H1 (cell line): ENCODE measurements at regions not wholly inside any gene's neighbourhood (a gene's known extent, or its start where the extent isn't known, plus 50 kb on each side); places are given as distances from the start of the nearest gene placed in this dataset.

Experiments used
- CTCF ChIA-PET: fragments of 300-600 bp; sonication (Branson Sonifier 250); formaldehyde crosslinking; loops from one replicate; lab custom pipeline; 2021; ENCODE audit not compliant: partially characterized antibody; lab: Charles Lee
- POLR2A ChIA-PET: fragments of 300-600 bp; sonication (Branson Sonifier 250); formaldehyde crosslinking; loops from one replicate; lab custom pipeline; 2021; ENCODE audit warnings: inconsistent platforms; ENCODE audit not compliant: partially characterized antibody; lab: Charles Lee
- DNase-seq, 2 experiments: peaks; one replicate each; pipeline versions ENCODE4 v3.0.0 to v3.0.0-alpha.2; 2010 to 2022; ENCODE audit warnings: low spot score in 2 of 2, low read depth in 1 of 2, mixed read lengths in 1 of 2
- FAIRE-seq: peaks from 2 replicates; lab custom pipeline; 2011; peaks lifted over from hg19 to GRCh38; lab: Jason Lieb, UNC
- H2AFZ ChIP-seq: 2 replicates; pipeline ENCODE4 v1.8.1; 2012; ENCODE audit warnings: low read length, inconsistent platforms
- H2AK5ac ChIP-seq: 2 replicates; pipeline ENCODE4 v1.6.1; 2013; ENCODE audit warnings: low read depth, low read length
- H2BK120ac ChIP-seq: replicated peaks from 2 replicates; pipeline ENCODE3; 2013; ENCODE audit warnings: low read depth, low read length, inconsistent platforms
- H2BK12ac ChIP-seq: 2 replicates; pipeline ENCODE4 v1.6.1; 2013; ENCODE audit warnings: low read depth, low read length
- H2BK15ac ChIP-seq: 2 replicates; pipeline ENCODE4 v1.6.1; 2013; ENCODE audit warnings: low read length
- H2BK20ac ChIP-seq: 2 replicates; pipeline ENCODE4 v1.6.1; 2013; ENCODE audit warnings: low read length
- H2BK5ac ChIP-seq: 2 replicates; pipeline ENCODE4 v1.6.1; 2013; ENCODE audit warnings: low read depth, low read length
- H3K14ac ChIP-seq: 2 replicates; pipeline ENCODE4 v1.6.1; 2013; ENCODE audit warnings: inconsistent platforms; ENCODE audit not compliant: insufficient read length
- H3K18ac ChIP-seq: 2 replicates; pipeline ENCODE4 v1.6.1; 2013; ENCODE audit warnings: low read length; ENCODE audit errors: extremely low read depth
- H3K23ac ChIP-seq: 2 replicates; pipeline ENCODE4 v1.6.1; 2013; ENCODE audit warnings: inconsistent platforms; ENCODE audit not compliant: insufficient read length
- H3K23me2 ChIP-seq: 2 replicates; pipeline ENCODE4 v1.6.1; 2013; ENCODE audit warnings: low read depth, low read length
- H3K27ac ChIP-seq: 2 replicates; pipeline ENCODE4 v1.6.1; 2011; ENCODE audit warnings: low read depth, low read length, inconsistent platforms
- H3K27me3 ChIP-seq, 4 experiments: replicated peaks in 1 of 4; 1 replicate in 1 of 4; 2 replicates in 3 of 4; pipeline versions ENCODE4 v1.6.1 to v1.8.1; 2011 to 2013; ENCODE audit warnings: low read length in 3 of 4, mild to moderate bottlenecking in 3 of 4, inconsistent platforms in 2 of 4, mixed read lengths in 2 of 4, moderate library complexity in 1 of 4; ENCODE audit not compliant: control insufficient read depth in 3 of 4, insufficient read depth in 3 of 4; ENCODE audit errors: extremely low read depth in 1 of 4
- H3K36me3 ChIP-seq, 4 experiments: 2 replicates each; pipeline versions ENCODE4 v1.6.1 to v1.8.1; 2011 to 2013; ENCODE audit warnings: mild to moderate bottlenecking in 4 of 4, low read length in 3 of 4, moderate library complexity in 2 of 4, control low read depth in 1 of 4, inconsistent platforms in 1 of 4; ENCODE audit not compliant: insufficient read depth in 4 of 4, control insufficient read depth in 2 of 4
- H3K4ac ChIP-seq: replicated peaks from 2 replicates; pipeline ENCODE3; 2013; ENCODE audit warnings: low read length, low read depth, mixed read lengths, inconsistent platforms; ENCODE audit not compliant: insufficient read length
- H3K4me1 ChIP-seq, 4 experiments: replicated peaks in 1 of 4; 1 replicate in 1 of 4; 2 replicates in 3 of 4; pipeline versions ENCODE4 v1.6.1 to v1.8.1; 2011 to 2013; ENCODE audit warnings: low read length in 3 of 4, inconsistent platforms in 2 of 4, mixed read lengths in 1 of 4; ENCODE audit not compliant: insufficient read depth in 4 of 4, control insufficient read depth in 3 of 4
- H3K4me2 ChIP-seq, 2 experiments: 2 replicates each; pipeline versions ENCODE4 v1.6.1 to v1.8.1; 2011 to 2013; ENCODE audit warnings: low read depth in 2 of 2, low read length in 2 of 2, control low read depth in 1 of 2, inconsistent platforms in 1 of 2, mild to moderate bottlenecking in 1 of 2; ENCODE audit not compliant: insufficient read depth in 1 of 2
- H3K4me3 ChIP-seq, 4 experiments: fragments of 200-600, 300-600 bp in 1 of 4; sonication (generic), shearing (Covaris generic), sonication (Bioruptor Twin) in 1 of 4; 2 replicates each; pipeline versions ENCODE4 v1.5.1 to v1.8.1; 2011 to 2016; ENCODE audit warnings: low read length in 4 of 4, low read depth in 3 of 4, control low read depth in 2 of 4, inconsistent platforms in 2 of 4, mild to moderate bottlenecking in 2 of 4, mixed read lengths in 1 of 4, moderate library complexity in 1 of 4; ENCODE audit not compliant: insufficient read depth in 2 of 4; ENCODE audit errors: extremely low read depth in 1 of 4
- H3K56ac ChIP-seq: replicated peaks from 2 replicates; pipeline ENCODE3; 2013; ENCODE audit warnings: low read depth, mild to moderate bottlenecking, mixed read lengths, low read length, inconsistent platforms; ENCODE audit not compliant: insufficient read length
- H3K79me1 ChIP-seq: 2 replicates; pipeline ENCODE4 v1.6.1; 2013; ENCODE audit warnings: low read depth, low read length, control low read depth
- H3K79me2 ChIP-seq, 2 experiments: 2 replicates each; pipeline versions ENCODE4 v1.6.1 to v1.8.1; 2012 to 2013; ENCODE audit warnings: low read length in 2 of 2, mild to moderate bottlenecking in 2 of 2, inconsistent platforms in 1 of 2; ENCODE audit not compliant: insufficient read depth in 2 of 2, control insufficient read depth in 1 of 2
- H3K9ac ChIP-seq, 4 experiments: replicated peaks in 1 of 4; 1 replicate in 1 of 4; 2 replicates in 3 of 4; pipeline versions ENCODE4 v1.6.1 to v1.8.1; 2011 to 2013; ENCODE audit warnings: low read depth in 3 of 4, low read length in 3 of 4, control low read depth in 2 of 4, mild to moderate bottlenecking in 2 of 4, moderate library complexity in 2 of 4, inconsistent platforms in 1 of 4; ENCODE audit errors: extremely low read depth in 1 of 4
- H3K9me3 ChIP-seq, 2 experiments: 2 replicates each; pipeline versions ENCODE4 v1.6.1 to v1.8.1; 2012 to 2013; ENCODE audit warnings: mild to moderate bottlenecking in 2 of 2, moderate library complexity in 2 of 2, control low read depth in 1 of 2, inconsistent platforms in 1 of 2, low read depth in 1 of 2, low read length in 1 of 2, mixed read lengths in 1 of 2; ENCODE audit not compliant: insufficient read depth in 2 of 2
- H4K20me1 ChIP-seq, 2 experiments: replicated peaks in 1 of 2; 2 replicates each; pipeline versions ENCODE3 to v1.8.1; 2011 to 2013; ENCODE audit warnings: inconsistent platforms in 2 of 2, low read length in 2 of 2, mild to moderate bottlenecking in 1 of 2; ENCODE audit not compliant: insufficient read depth in 2 of 2, control insufficient read depth in 1 of 2
- H4K5ac ChIP-seq: 2 replicates; pipeline ENCODE4 v1.6.1; 2013; ENCODE audit warnings: low read length, low read depth, mixed read lengths, inconsistent platforms; ENCODE audit not compliant: insufficient read length
- H4K8ac ChIP-seq: 2 replicates; pipeline ENCODE4 v1.8.0; 2013; ENCODE audit warnings: mild to moderate bottlenecking, moderate library complexity, low read length, inconsistent platforms; ENCODE audit not compliant: insufficient read depth; ENCODE audit errors: extremely low read depth
- H4K91ac ChIP-seq: replicated peaks from 2 replicates; pipeline ENCODE3; 2013; ENCODE audit warnings: low read length, mixed read lengths, inconsistent platforms; ENCODE audit not compliant: insufficient read length
- ASH2L ChIP-seq: fragments of 200-600, 300-600 bp; sonication (generic); IDR thresholded peaks from one replicate; pipeline ENCODE4 v1.7.1; 2017; ENCODE audit warnings: low read length
- E2F6 ChIP-seq: IDR thresholded peaks from 2 replicates; pipeline ENCODE4 v1.6.1; 2012; ENCODE audit warnings: inconsistent platforms
- RAD21 ChIP-seq, 2 experiments: IDR thresholded peaks in 1 of 2; conservative IDR thresholded peaks in 1 of 2; 2 replicates each; pipeline ENCODE4 v1.6.1; 2011; ENCODE audit warnings: low read depth in 2 of 2, low read length in 2 of 2, improper control_type of control experiment in 1 of 2, inconsistent platforms in 1 of 2, mild to moderate bottlenecking in 1 of 2, moderate library complexity in 1 of 2
- TEAD4 ChIP-seq: IDR thresholded peaks from 2 replicates; pipeline ENCODE4 v1.6.1; 2012; ENCODE audit warnings: low read depth, low read length, inconsistent platforms, mixed read lengths
- WGBS, 2 experiments: shearing (Covaris generic) in 1 of 2; methylation state at CpG; one replicate each; pipeline versions ENCODE4 v1.1.6 to v1.1.7; 2013 to 2015; ENCODE audit warnings: low lambda C conversion rate in 2 of 2, mixed read lengths in 2 of 2, inconsistent platforms in 1 of 2, low coverage in 1 of 2, missing lambda C conversion rate in 1 of 2; ENCODE audit not compliant: insufficient replicate concordance in 2 of 2, insufficient coverage in 1 of 2, insufficient read length in 1 of 2; ENCODE audit errors: extremely low coverage in 1 of 2, missing lambda C conversion rate in 1 of 2; 5-methylcytosine and 5-hydroxymethylcytosine counted together

GRCh38 chr4:43993196-43993902 is 455.3 kb downstream of the KCTD8 start:
- Histone ChIP-seq H4K20me1 (no peaks in the 10 kb centered on the region), H2BK15ac (no peak overlapping the region), H3K27ac (no peak overlapping the region), H3K79me2 (no peaks in the 10 kb centered on the region), H2BK20ac (no peak overlapping the region), H2AFZ (no peak overlapping the region), H3K4me2 (no peak overlapping the region), H3K9me3 (no peaks in the 10 kb centered on the region), H2BK12ac (no peak overlapping the region), H4K8ac (no peak overlapping the region), H2BK5ac (no peak overlapping the region), H3K79me1 (no peaks in the 10 kb centered on the region), H3K23me2 (no peaks in the 10 kb centered on the region), H3K23ac (no peak overlapping the region), H2BK120ac (peak overlapping the region; percentile 54), H3K4ac (peak overlapping the region; percentile 69), H3K18ac (no peak overlapping the region), H3K9ac (no peak overlapping the region), H3K14ac (no peak overlapping the region), H2AK5ac (no peak overlapping the region), H3K36me3 (no peaks in the 10 kb centered on the region), H3K27me3 (no peaks in the 10 kb centered on the region), H3K4me1 (peaks cover 0 to 9% (median 3%) of the 10 kb centered on the region in 4 experiments; a peak in 3 of 7 replicates), H4K91ac (no peak overlapping the region), H4K5ac (no peak overlapping the region), H3K56ac (no peak overlapping the region), H3K4me3 (no peak overlapping the region)
- ChIA-PET POLR2A (no interaction called here), CTCF (interaction anchor here (1.3 kb wide), 1 partner anchor 38 kb away, joined by 3 read pairs; no protein-coding TSS in a partner anchor)
- FAIRE-seq (no peak), DNase-seq (no peak)
- 91% methylated on average over 2 of the region's 2 CpGs; no CpG with 5 or more reads in 1 of the 2 experiments for WGBS, 2 experiments
- TF ChIP-seq E2F6 (no peak), RAD21 (IDR thresholded peaks at IDR 0.05 in 1 of 2, conservative IDR thresholded peaks at IDR 0.05 in 1 of 2; ENCODE audit: low read depth in 2 of 2, low read length in 2 of 2) (no peak), ASH2L (no peak), TEAD4 (no peak)
